UCSD-AML1 (cell line): ENCODE measurements at regions not wholly inside any gene's neighbourhood (a gene's known extent, or its start where the extent isn't known, plus 50 kb on each side); places are given as distances from the start of the nearest gene placed in this dataset.

Source experiments
- DNase-seq: peaks from one replicate; lab custom pipeline; 2025; ENCODE audit not compliant: unreplicated experiment; lab: John Stamatoyannopoulos, UW

DNA sequence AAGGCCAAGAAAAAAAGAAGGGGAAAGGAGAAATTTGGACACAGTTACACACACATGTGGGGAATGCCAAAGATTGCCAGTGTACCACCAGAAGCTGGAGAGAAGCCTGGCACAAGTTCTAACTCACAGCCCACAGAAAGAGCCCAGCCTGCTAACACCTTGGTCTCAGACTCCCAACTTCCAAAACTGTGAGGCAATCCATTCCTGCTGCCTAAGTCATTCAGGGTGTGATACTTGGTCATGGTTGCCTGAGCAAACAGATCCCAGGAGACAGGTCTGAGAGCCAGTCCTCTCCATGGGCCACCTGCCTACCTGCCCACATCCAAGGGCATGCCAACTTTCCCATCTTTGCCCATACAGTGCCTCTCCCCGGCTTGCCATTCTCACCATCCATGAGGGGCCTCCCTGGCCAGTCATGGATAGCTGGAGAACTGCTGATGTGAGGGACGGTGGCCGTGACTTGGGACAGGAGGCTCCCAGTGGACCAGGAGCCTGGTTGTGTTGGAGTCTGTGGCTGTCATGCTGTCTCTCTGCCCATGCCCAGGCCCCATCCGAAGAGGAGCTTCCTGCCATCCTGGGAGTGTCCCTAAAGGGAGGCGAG, 198.0 kb upstream of the RTL1 start:
- no peak for DNase-seq

GRCh38 chr14:101102875-101103274, 199.4 kb upstream of the RTL1 start:
- DNase-seq: no peak

- no peak for DNase-seq
Observed at GRCh38 chr14:101103321-101103901, 199.9 kb upstream of the RTL1 start.

DNA sequence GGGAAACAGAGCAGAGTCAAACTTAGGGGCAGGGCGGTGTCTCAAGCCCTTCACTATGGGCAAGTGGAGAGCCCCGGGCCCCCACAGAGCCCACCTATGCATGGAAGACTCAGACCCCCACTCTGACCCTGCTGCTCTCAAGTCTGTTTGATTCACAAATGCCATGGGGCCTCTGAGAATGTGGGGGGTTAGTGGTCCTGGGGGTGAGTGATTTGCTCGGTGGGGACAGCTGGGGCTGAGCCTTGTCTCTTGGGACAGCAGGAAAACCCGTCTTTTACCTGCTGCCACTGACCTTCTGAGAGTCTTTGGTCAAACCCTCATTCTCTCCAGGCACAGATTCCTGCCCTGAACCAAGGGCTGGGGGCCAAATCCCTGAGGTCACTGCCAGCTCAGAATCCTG, 201.0 kb upstream of the RTL1 start:
- DNase-seq: no peak

- DNase-seq: no peak
Observed at GRCh38 chr14:101105045-101105444, 201.5 kb upstream of the RTL1 start.

GRCh38 chr14:101108579-101109346, 205.2 kb upstream of the RTL1 start:
- no peak for DNase-seq

GRCh38 chr14:101109347-101109638, 205.8 kb upstream of the RTL1 start:
- DNase-seq: no peak

DNA sequence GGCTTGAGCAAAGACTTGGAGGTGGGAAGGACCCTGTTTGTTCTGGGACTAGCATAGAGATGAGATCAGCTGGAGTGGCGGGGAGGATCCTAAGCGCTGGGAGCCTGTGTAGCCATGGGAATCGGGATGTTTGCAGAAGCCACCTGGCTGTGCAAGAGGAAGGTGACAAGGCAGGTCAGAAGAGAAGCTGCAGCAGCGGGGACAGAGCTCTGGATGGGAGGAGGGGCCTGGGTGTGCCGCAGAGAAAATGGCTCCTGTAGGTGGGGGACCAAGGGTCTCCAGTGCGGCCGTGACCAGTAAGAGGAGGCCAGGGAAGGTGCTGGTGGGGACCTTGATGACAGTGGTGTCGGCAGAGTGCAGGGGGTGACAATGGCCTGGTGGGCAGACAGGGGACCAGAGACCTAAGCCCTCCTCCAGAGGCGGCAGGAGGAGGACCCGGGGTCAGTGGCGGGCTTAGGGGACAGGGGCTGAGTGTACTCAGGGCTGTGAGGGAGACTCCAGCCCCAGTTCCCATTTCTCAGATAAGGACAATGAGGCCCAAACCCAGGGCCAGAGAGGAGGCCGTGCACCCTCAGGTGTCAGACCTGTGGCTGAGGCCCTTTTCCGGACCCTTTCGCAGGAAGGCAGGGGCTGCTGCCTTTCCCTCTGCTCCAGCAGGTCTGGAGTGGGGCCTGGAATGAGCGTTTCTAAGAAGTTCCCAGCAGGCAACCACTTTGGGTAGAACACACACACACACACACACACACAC, 206.6 kb upstream of the RTL1 start:
- DNase-seq: no peak

- DNase-seq: no peak
Observed at GRCh38 chr14:101110729-101111619, 207.5 kb upstream of the RTL1 start.

DNA sequence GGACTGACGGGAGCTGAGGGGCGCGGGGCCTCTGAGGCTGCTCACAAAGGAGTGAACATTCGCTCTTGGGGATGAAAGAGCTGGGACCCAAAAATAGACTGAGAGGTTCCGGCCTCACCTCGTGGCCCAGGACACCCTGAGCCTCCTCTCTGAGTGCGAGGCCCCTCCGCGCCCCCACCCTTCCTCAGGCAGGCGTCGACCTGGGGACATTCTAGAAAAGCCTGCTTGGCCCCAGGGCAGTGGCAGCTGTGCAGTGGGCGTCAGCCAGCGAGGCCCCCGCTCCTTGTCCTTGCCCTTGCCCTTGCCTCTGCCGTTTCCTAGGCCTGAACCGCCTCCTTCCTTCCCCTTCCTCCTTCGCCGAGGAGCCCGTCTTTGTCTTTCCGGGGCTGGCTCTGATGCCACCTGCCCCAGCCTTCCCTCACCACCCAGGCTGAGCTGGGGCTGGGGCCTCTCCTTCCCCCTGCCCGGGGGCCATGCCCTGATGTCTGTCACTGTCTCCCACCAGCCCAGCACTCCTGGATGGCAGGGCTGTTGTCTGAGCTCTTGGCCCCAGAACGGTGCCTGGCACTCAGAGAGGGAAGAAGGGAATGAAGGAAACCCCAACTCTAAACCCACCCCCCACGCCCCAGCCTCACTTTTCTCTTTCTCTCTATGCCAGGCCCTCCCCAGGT, 208.2 kb upstream of the RTL1 start:
- no peak for DNase-seq

DNA sequence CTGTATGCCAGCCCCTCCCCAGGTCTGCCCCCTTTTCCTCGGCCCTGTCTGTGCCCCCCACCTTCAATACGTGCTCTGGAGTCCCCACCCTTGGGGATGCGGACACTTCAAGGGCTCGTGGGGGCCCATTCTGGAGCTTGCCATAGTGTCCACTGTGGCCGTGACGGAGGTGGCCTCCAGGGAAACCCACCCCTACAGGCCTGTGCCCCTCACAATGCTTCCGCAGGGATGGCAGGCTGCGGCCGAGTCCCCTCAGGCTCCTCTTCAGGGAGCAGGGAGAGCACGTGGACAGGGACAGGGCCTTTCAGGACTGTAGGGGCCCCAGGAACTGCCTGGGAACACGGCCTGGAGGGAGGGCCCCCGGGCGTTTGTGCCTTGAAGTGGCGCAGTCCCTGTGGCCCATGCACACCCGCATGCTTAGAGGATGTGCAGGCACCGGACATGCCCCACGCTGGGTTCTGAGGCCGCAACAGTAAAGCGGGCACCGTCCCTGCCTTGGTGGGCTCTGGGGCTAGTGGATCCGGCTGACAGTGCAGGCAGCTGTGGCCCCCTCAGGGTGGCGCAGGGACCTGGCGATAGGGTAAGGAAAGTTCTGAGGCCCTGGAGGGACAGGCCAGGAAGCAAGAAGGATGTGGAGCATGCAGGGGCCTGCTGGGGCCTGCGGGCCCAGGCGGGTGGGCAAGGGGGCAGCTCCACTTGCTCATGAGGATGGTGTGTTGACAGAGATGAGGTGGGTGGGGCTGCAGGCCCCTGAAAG, 209.0 kb upstream of the RTL1 start:
- DNase-seq: no peak

DNA sequence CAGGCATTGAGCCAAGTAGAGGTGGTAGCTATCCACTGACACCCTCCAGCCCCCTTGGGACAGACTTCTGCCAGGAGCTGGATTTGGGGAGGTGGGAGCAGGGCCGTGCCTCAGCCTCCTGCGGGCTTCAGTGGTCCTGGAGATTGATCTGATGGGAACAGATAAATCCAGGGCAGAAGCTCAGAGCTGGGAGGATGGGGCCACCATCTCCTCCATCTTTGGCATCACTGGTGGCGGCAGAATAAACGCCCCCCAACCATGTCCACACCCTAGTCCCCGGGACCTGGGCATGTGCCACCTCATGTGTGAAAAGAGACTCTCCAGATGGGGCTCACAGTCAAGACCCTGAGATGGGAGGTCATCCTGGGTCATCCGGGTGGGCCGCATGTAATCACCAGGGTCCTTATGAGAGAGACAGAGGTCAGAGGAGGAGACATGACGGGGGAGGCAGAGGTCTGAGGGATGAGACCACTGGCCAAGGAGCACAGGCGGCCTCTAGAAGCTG, 209.6 kb upstream of the RTL1 start:
- DNase-seq: no peak

DNA sequence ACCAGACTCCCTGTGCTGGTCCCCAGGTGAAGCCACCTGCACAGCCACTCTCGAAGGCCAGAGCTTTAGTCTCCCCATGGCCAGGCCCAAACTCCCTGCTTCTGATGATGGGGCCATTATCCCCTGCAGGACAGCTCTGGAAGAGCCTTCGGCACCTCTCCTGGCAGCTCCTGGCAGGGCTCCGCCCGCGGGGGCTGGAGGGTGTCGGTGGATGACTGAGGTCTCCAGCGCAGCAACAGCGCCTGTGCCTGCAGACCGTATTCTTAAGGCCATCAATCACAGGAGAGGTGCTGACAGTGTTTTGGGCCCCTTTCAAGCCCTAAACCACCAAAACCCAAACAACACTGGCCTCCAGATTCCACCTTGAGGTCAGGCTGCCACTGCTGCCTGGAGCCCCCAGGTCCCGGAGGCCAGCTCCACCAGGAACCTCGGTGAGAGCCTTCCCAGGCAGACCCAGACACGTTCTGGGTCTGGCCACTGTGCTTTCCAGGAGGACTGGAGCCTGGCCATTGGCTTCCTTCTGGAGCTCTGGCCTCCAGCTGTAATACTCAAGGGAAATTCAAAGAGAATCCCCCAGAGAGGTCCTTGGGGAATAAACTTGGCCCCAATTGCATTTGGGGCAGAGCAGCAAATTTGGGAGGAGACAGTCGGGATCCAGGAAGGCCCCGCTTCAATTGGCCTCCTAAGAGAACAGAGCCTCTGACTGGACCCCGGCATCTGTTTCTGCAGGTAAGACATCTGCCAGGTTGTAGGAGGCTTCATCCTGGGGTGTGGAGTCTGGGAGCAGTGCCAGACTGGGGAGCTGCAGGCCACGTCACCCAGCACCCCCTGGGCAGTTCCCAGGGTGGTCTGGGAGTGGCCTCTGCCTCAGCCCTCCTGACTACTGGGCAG, 210.6 kb upstream of the RTL1 start:
- DNase-seq: no peak

DNA sequence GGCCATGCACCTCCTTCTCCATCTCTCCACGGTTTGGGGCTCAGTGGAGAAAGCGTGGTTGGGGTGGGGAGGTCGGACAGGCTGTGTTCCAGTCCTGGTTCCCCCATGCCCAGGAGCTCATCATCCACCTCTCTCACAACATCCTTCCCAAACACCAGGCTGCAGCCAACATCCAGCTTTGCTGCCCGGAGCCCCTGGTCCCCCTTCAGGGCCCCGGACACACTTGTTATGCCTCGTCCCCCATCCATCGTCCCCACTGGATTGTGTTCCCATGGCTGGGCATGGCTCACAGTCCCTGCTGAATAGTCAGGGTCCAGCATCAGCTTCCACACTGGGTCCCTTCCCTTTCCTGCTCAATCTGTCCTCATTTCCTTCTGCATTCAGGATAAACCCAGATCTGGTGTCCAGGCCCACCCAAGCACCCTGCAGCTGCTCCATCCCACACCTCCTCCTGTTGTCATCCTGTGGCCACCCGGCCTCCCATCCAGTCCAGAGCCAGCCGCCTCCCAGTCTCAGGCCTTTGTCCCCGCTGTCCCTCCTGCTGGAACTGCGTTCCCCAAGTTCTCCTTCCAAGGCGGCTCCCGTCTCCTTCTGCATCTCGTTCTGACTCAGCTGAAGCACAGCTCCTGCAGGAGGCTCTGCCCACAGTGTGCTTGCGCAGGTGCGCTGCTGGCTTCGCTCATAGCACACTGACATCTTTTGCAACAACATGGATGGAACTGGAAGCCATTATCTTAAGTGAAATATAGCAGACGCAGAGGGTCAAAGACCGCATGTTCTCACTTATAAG, 211.4 kb upstream of the RTL1 start:
- no peak for DNase-seq

GRCh38 chr14:101115652-101116051, 212.1 kb upstream of the RTL1 start:
- DNase-seq: no peak

GRCh38 chr14:101116065-101116464, 212.5 kb upstream of the RTL1 start:
- DNase-seq: no peak

- no peak for DNase-seq
Observed at GRCh38 chr14:101116486-101117130, 213.1 kb upstream of the RTL1 start.
